Effector CD8-positive, alpha-beta T cell (primary cell): ENCODE measurements at regions not wholly inside any gene's neighbourhood (a gene's known extent, or its start where the extent isn't known, plus 50 kb on each side); places are given as distances from the start of the nearest gene placed in this dataset.

Source experiments
- DNase-seq: peaks from one replicate; lab custom pipeline; 2025; lab: John Stamatoyannopoulos, UW

- DNase-seq = no peak
Observed at GRCh38 chr6:143621876-143622605, 55.7 kb upstream of the PHACTR2 start.

- no peak for DNase-seq
Observed at GRCh38 chr6:143621159-143621873, 56.4 kb upstream of the PHACTR2 start.

- no peak for DNase-seq
Observed at GRCh38 chr6:143620447-143620846, 57.3 kb upstream of the PHACTR2 start.

GRCh38 chr6:143619824-143620401 lies 57.9 kb upstream of the PHACTR2 start:
- no peak for DNase-seq

DNA sequence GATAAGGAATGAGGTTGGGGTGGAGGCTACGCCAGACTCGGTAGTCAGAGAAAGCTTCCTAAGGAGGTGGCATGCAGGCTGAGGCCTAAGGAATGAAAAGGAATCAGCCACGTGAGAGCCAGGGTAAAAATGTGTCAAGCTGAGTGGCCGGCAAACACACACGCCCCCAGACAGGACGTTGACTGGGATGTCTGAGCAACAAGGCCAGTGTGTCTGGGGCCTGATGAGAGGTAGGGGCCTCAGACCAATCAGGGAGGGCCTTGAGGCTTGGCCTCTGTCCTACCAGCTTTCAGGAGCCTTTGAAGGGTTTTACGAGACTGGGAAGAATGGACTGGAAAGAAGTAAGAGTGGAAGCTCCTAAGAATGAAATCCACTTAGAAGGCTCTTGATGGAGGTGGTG lies 61.0 kb upstream of the PHACTR2 start:
- no peak for DNase-seq

GRCh38 chr6:143615785-143616184 lies 62.0 kb upstream of the PHACTR2 start:
- DNase-seq = no peak

DNA sequence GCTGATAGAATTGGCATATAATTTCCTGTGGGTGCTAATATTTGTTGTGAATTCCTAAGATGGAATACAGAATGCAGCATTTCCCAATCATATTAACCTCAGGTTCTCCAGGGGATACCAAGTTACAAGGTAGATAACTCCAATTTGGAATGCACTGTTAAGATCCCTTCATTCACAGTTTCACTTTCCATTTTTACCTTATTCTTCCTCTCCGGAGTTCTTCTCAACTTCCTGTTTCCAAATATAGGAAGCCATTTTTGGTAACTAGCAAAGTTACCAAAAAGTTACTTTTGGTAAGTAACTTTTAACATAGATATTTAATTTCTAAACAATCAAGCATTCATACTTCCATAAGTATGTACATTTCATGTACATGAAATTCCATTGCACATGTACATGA lies 63.5 kb upstream of the PHACTR2 start:
- no peak for DNase-seq

DNA sequence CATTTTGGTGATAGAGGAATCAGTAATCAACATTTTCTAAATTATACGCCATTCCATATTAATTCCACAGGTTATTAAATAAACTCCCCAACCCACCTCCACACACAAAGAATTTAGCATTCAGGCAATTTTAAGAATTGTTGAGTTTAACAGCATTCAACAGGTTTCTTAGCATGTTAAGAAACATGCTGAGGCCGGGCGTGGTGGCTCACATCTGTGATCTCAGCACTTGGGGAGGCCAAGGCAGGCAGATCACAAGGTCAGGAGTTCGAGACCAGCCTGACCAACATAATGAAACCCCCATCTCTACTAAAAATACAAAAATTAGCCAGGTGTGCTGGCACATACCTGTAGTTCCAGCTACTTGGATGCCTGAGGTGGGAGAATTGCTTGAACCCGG lies 64.0 kb upstream of the PHACTR2 start:
- no peak for DNase-seq

GRCh38 chr6:143612186-143612585 lies 65.6 kb upstream of the PHACTR2 start:
- no peak for DNase-seq

DNA sequence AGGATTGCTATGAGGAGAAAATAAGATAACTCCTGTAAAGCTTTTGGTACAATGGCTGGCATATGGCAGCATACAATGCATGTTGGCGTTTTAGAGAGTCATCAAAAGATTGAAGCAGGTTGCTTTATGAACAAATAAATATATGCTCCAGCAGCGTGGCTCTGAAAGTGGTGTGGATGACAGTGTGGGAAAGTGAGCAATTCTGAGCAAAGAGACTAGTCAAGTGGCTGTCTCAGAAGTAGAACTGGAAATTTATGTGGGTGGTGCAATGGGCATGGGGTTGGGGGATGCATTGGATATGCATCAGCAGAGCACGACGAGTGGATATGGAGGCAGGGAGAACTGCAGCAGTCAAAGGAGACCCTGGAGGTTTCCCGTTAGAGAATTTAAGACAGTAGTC lies 66.2 kb upstream of the PHACTR2 start:
- DNase-seq = no peak

DNA sequence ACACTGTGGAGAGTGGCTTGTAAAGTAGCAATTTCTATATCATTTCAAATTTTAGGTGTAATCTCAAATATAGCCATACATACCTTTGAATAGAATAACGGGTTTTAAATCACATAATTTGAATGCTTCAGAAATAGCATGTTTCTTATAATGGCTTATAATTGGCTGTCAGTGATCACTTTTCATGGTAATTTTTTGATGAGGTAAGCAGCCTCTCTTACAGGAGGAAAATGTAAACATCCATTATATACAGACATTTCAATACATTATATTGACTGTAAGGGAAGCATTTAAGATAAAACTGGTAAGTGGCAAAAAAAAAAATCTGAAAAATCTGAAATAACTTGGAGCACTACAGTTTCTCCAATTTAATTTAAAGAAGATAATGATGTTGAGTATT lies 67.8 kb upstream of the PHACTR2 start:
- no peak for DNase-seq

DNA sequence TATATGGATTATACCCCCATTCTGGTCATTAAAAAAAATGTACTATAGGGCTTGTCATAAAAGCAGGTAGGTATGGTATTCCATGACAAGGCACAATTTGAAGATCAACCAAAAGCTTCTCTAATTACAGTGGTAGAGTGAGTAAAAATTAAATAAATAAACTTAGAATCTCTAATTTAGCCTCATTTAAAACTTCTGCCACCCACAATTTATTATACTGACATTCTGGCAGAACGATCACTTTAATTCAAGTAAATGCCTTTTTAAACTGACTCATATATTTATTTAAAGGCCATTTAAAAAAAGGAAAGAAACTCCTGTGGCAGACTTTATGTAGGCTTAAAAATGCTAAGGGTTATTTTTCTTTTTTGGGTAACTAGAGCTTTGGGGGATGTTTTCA lies 68.3 kb upstream of the PHACTR2 start:
- no peak for DNase-seq

DNA sequence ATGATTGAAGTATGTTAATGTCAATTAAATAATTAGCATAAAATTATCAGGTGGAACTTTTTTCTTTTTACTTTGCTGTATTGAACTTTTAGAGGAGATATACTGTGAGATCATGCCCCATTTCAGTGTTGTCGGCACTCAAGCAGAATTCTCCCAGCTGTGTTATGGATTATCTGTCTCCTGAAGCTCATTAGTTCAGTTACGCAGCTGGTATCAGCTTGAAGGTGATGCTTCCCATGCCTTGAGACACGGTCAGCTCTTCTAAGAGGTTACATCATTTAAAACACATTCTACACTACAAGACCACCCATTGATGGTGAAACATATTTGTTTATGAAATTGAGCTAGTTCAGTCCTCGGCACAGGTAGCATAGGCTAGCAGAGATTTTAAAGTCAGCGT lies 68.9 kb upstream of the PHACTR2 start:
- no peak for DNase-seq

DNA sequence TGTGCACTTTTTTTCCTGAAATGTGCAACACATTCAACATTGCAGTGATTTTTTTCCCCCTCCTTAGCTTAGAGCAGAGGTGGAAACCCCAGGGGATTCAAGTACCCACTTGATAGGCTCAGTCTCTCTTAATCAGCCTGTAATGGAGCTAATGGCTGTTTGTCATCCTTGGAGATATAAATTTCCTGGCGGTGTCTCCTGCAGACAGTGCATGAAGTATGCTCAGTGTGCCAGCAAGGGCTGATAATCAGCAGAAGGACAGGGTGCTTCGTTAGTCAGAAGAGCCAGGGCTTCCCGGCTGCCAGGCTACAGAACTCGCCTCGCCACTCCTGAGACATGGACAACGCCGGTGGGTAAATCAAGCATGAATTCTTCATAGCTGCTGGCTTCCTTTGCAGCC lies 69.8 kb upstream of the PHACTR2 start:
- no peak for DNase-seq

GRCh38 chr6:143607168-143607567 lies 70.6 kb upstream of the PHACTR2 start:
- no peak for DNase-seq

DNA sequence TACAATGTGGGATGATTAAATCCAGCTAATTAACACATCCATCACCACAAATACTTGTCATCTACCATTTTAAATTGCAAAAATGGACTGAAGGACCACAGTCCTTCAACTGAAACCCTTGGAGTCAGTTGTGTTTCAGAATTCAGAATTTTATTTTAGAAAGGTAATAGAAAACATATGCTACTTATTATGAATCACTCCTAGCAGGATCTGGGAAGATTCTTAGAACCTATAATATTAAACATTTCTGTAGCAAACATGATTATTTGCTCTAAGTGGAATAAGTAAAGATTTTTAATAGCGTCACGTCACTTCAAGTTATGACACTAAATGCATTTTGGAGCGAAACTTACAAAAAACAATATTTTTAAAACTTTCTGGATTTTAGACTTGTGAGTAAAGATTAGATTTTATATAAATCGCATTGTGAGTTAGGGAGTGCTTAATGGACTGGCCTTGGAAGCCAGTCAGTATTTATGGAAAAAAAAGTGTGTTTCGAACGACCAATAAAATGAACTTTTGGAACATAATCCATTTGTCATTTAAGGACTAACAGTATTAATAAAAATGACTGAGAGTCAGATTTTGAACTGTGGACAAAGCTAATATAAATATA lies 71.8 kb upstream of the PHACTR2 start:
- DNase-seq = no peak

DNA sequence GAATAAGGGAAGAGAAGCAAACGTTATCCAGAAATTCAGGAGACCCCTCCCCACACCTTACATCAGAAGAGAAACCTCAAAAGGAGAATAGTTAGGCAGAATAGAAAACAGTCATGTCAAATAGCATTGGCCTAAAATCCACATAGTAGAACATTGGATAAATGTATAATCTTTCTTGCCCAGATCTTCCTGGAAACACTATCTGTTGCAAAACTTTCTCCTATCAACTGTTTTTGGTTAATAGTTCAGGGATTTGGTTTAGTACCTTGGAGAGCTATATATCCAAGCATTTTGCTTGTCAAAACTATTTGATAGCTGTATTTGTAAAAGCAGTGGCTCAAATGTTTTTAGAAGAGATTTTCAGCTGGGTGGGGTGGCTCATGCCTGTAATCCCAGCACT lies 74.3 kb upstream of the PHACTR2 start:
- no peak for DNase-seq

GRCh38 chr6:143601504-143601903 lies 76.3 kb upstream of the PHACTR2 start:
- DNase-seq = no peak

DNA sequence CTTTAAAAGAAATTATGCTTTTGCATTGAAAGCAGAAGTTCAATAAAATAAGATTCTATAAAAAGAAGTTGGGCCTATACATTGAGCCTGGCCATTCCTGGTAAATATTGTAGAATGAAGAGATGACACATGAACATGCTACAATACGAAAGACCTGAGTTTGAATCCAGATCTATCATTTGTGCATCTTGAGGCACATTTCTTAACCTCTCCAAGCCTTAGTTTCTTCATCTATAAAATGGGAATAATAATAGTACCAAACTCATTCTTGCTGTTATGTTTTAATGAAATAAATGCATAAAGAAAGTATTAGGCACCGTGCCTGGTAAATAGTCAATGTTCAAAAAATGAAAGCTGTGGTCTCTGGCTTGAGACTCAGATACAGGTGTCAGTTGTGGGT lies 76.9 kb upstream of the PHACTR2 start:
- no peak for DNase-seq

GRCh38 chr6:143598466-143599080 lies 79.2 kb upstream of the PHACTR2 start:
- DNase-seq = no peak

- no peak for DNase-seq
Observed at GRCh38 chr6:143596866-143597265, 80.9 kb upstream of the PHACTR2 start.

DNA sequence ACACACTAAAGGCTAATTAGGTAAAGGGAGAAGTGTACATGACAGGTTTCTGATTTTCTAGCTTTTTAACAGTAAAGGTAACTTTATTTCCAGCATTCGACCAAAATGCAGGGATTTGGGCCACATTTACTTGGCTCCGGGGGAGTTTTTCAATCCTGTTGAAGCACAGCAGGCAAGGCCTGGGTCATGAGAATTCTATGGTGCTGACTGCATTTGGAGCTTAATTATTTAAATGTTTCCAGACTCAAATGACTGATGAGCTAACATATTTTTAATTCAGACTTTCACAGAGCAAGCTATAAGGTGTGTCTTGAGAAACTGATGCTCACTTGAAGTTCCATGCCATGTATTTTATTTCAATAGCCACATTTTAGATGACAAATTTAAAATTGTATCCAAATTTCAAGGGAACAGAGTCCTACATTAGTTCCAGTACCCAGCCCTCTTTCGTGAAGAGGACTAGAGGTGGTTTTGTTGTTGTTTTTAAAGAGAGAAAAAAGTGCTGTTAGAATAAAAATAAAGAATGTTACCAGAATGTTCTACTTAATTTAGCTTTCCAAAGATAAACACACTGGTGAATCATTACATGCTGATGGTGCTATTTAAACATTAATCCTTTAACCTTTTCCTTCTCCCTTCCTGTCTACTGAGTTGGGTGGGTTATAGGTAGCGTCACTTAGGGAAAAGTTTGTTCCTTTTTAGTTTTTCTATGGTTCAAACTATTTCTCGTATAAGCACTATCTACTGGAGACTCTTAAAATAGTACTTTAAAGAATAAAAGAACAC lies 82.3 kb upstream of the PHACTR2 start:
- no peak for DNase-seq
